SK-N-MC (cell line): ENCODE measurements at regions not wholly inside any gene's neighbourhood (a gene's known extent, or its start where the extent isn't known, plus 50 kb on each side); places are given as distances from the start of the nearest gene placed in this dataset.

Experiments used
- EZH2 ChIP-seq: fragments of 200-600 bp; sonication (generic); IDR thresholded peaks from one replicate; pipeline ENCODE4 v1.6.1; 2017; ENCODE audit warnings: antibody characterized with exemption
- POLR2AphosphoS5 ChIP-seq: IDR thresholded peaks from 2 replicates; pipeline ENCODE4 v1.6.1; 2012; ENCODE audit warnings: mild to moderate bottlenecking, low read depth, low read length, borderline replicate concordance

DNA sequence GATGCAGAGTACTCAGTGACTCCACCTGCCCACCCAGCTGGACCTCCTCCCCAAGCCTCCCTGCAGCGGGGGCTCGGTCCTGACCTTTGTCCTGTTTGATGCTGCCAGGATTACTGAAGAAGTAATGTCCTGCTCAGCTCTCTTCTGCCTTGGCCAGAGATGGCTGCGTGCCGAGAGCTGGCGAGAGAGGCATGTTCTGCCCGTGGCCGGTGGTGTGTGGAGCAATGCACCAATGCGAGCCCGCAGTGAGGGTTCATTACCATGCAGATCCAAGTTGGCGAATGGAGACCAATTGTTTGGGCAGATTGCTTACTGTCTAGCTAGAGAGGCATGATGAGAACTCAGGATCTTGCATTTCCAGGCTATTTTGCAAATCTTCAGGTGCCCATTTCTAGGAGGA is 248.9 kb downstream of the ENGASE start:
- TF ChIP-seq POLR2AphosphoS5, result no peak
- no peak for TF ChIP-seq EZH2
